ENCODE measurements at regions not wholly inside any gene's neighbourhood (a gene's known extent, or its start where the extent isn't known, plus 50 kb on each side); places are given as distances from the start of the nearest gene placed in this dataset.

- TF ChIP-seq, protein P1, sequence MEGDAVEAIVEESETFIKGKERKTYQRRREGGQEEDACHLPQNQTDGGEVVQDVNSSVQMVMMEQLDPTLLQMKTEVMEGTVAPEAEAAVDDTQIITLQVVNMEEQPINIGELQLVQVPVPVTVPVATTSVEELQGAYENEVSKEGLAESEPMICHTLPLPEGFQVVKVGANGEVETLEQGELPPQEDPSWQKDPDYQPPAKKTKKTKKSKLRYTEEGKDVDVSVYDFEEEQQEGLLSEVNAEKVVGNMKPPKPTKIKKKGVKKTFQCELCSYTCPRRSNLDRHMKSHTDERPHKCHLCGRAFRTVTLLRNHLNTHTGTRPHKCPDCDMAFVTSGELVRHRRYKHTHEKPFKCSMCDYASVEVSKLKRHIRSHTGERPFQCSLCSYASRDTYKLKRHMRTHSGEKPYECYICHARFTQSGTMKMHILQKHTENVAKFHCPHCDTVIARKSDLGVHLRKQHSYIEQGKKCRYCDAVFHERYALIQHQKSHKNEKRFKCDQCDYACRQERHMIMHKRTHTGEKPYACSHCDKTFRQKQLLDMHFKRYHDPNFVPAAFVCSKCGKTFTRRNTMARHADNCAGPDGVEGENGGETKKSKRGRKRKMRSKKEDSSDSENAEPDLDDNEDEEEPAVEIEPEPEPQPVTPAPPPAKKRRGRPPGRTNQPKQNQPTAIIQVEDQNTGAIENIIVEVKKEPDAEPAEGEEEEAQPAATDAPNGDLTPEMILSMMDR (IDR thresholded peaks at IDR 0.05; ENCODE audit: control extremely low read depth in 1 of 3, insufficient read depth in 1 of 3, low read depth in 1 of 3, low read length in 3 of 3) = peak in 1 of 3 experiments; percentile 34; a peak in 1 of 4 replicates
- TF ChIP-seq CREB1 (IDR thresholded peaks at IDR 0.05) = no peak
- no peak for TF ChIP-seq BRCA1 (IDR thresholded peaks at IDR 0.05; ENCODE audit: low read depth, low read length)
- no peak for TF ChIP-seq RAD21 (IDR thresholded peaks at IDR 0.05 in 1 of 2, conservative IDR thresholded peaks at IDR 0.05 in 1 of 2; ENCODE audit: low read depth in 2 of 2, low read length in 2 of 2)
- TF ChIP-seq, protein P2, sequence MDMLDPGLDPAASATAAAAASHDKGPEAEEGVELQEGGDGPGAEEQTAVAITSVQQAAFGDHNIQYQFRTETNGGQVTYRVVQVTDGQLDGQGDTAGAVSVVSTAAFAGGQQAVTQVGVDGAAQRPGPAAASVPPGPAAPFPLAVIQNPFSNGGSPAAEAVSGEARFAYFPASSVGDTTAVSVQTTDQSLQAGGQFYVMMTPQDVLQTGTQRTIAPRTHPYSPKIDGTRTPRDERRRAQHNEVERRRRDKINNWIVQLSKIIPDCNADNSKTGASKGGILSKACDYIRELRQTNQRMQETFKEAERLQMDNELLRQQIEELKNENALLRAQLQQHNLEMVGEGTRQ (IDR thresholded peaks at IDR 0.05; ENCODE audit: low read length) = no peak
- no peak for TF ChIP-seq POLR2AphosphoS5 (IDR thresholded peaks at IDR 0.05; ENCODE audit: low read depth, low read length)
- 0 out of 2 replicates have a peak, but pooled peaks have one; percentile 20 for TF ChIP-seq MAX (IDR thresholded peaks at IDR 0.05)
- no peak for TF ChIP-seq PHF8 (conservative IDR thresholded peaks at IDR 0.05; ENCODE audit: low read depth, low read length)
- no peak for TF ChIP-seq EP300 (IDR thresholded peaks at IDR 0.05; ENCODE audit: borderline replicate concordance in 1 of 2, low read depth in 2 of 2, low read length in 2 of 2)
- no peak for TF ChIP-seq EZH2 (IDR thresholded peaks at IDR 0.05; ENCODE audit: low read depth, low read length, severe bottlenecking)
- no peak for TF ChIP-seq POLR2A (IDR thresholded peaks at IDR 0.05; ENCODE audit: control extremely low read depth in 1 of 2, low read depth in 2 of 2, low read length in 2 of 2)
- TF ChIP-seq SP1 (IDR thresholded peaks at IDR 0.05; ENCODE audit: low read depth, low read length) = no peak
- TF ChIP-seq SIN3A (conservative IDR thresholded peaks at IDR 0.05 in 1 of 2, IDR thresholded peaks at IDR 0.05 in 1 of 2; ENCODE audit: low read depth in 1 of 2, low read length in 2 of 2) = no peak
- TF ChIP-seq GABPA (IDR thresholded peaks at IDR 0.05; ENCODE audit: borderline replicate concordance, insufficient read depth, low read length) = no peak
These were observed 116.5 kb upstream of the OTOS start for GRCh38 chr2:240256704-240257637.

Data from H1 (cell line).